ENCODE measurements at regions not wholly inside any gene's neighbourhood (a gene's known extent, or its start where the extent isn't known, plus 50 kb on each side); places are given as distances from the start of the nearest gene placed in this dataset.
A peak's percentile ranks its signal among the peaks of the same experiment; 100 is the strongest.

GRCh38 chr5:93644760-93645159, 61.7 kb downstream of the NR2F1 start:
- Histone ChIP-seq H3F3A (replicated peaks; ENCODE audit: insufficient read depth) (peaks cover 5% of the 10 kb centered on the region), H2AFZ (ENCODE audit: low read depth) (no peak overlapping the region), H3K27ac (ENCODE audit: low read depth in 2 of 2, low read length in 1 of 2) (no peak overlapping the region), H3K9me2 (no peaks in the 10 kb centered on the region), H3K36me3 (replicated peaks in 1 of 2; ENCODE audit: control insufficient read depth in 1 of 2, insufficient read depth in 2 of 2, low read length in 1 of 2) (no peaks in the 10 kb centered on the region), H3K79me2 (ENCODE audit: insufficient read depth) (no peaks in the 10 kb centered on the region), H4K20me1 (ENCODE audit: insufficient read depth) (no peaks in the 10 kb centered on the region), H3K9ac (no peak overlapping the region), H3K4me2 (no peak overlapping the region), H3K4me1 (ENCODE audit: control insufficient read depth in 1 of 2, insufficient read depth in 2 of 2, low read depth in 1 of 2, low read length in 1 of 2) (no peaks in the 10 kb centered on the region; a peak in 1 of 4 replicates), H3K27me3 (ENCODE audit: insufficient read depth) (no peaks in the 10 kb centered on the region), H3K9me3 (no peaks in the 10 kb centered on the region), H3K4me3 (ENCODE audit: low read depth in 2 of 2, low read length in 1 of 2) (no peak overlapping the region)
- ChIA-PET CTCF (no interaction called here), POLR2A (no interaction called here)
- DNase-seq = no peak
- 86% methylated on average over 2 of the region's 2 CpGs for WGBS (ENCODE audit: low lambda C conversion rate)
- TF ChIP-seq FOXJ3 (CRISPR knock-in tag; IDR thresholded peaks at IDR 0.05) = no peak
- TF ChIP-seq GATA2 (CRISPR knock-in tag; IDR thresholded peaks at IDR 0.05) = peak; percentile 60
